ENCODE measurements at regions not wholly inside any gene's neighbourhood (a gene's known extent, or its start where the extent isn't known, plus 50 kb on each side); places are given as distances from the start of the nearest gene placed in this dataset.
A peak's percentile ranks its signal among the peaks of the same experiment; 100 is the strongest.
"Not testable (repeated sequence)": the region's sequence is repeated elsewhere in the genome, so short reads cannot be mapped to it uniquely, and the experiment has no call there.

DNA sequence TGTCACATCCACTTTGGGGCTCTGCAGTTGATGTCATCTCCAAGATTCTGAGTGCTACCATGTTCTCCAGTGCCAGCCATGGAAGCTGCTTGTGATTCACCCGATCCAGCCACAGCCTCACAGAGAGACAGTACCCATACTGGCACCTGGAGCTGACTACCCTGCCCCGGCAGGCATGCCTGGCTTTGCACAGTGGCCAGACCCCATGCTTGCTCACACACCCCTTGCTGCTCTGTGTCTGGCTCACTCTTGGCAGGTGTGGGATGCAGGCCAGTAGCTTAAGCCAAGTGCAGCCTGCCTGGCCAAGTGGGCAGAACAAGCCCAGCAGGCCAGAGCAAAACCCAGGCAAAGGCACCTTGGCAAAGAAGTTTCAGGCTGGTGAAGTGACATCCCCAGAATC, 828.4 kb upstream of the VRK2 start:
- no CpG with 5 or more reads among the region's 2 CpGs for WGBS (ENCODE audit: insufficient coverage, low coverage, low lambda C conversion rate, missing lambda C conversion rate)
- DNase-seq = no peak
- TF ChIP-seq POLR2A (IDR thresholded peaks at IDR 0.05) = no peak
- TF ChIP-seq, protein P1, sequence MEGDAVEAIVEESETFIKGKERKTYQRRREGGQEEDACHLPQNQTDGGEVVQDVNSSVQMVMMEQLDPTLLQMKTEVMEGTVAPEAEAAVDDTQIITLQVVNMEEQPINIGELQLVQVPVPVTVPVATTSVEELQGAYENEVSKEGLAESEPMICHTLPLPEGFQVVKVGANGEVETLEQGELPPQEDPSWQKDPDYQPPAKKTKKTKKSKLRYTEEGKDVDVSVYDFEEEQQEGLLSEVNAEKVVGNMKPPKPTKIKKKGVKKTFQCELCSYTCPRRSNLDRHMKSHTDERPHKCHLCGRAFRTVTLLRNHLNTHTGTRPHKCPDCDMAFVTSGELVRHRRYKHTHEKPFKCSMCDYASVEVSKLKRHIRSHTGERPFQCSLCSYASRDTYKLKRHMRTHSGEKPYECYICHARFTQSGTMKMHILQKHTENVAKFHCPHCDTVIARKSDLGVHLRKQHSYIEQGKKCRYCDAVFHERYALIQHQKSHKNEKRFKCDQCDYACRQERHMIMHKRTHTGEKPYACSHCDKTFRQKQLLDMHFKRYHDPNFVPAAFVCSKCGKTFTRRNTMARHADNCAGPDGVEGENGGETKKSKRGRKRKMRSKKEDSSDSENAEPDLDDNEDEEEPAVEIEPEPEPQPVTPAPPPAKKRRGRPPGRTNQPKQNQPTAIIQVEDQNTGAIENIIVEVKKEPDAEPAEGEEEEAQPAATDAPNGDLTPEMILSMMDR (IDR thresholded peaks at IDR 0.05) = no peak
- peak in 1 of 4 donors; percentile 26 for ATAC-seq
- Histone ChIP-seq H3K36me3 (no peaks in the 10 kb centered on the region), H3K27me3 (no peaks in the 10 kb centered on the region), H3K27ac (no peak overlapping the region), H3K4me3 (no peak overlapping the region), H3K4me1 (no peaks in the 10 kb centered on the region), H3K9me3 (peaks cover 0 to 5% (median 0%) of the 10 kb centered on the region in 4 donors)
- intact Hi-C loops (cut with DNase I) = no loop called here

- H3K4me1 ChIP-seq; H3K4me3 ChIP-seq; ATAC-seq; H3K27ac ChIP-seq; H3K36me3 ChIP-seq; H3K9me3 ChIP-seq; intact Hi-C loops (cut with DNase I); H3K27me3 ChIP-seq; DNase-seq: not testable (repeated sequence)
- 95% methylated on average over 4 of the region's 12 CpGs for WGBS (ENCODE audit: insufficient coverage, low coverage, low lambda C conversion rate, missing lambda C conversion rate)
Measured at GRCh38 chr2:57229706-57230105, 816.9 kb upstream of the VRK2 start.

DNA sequence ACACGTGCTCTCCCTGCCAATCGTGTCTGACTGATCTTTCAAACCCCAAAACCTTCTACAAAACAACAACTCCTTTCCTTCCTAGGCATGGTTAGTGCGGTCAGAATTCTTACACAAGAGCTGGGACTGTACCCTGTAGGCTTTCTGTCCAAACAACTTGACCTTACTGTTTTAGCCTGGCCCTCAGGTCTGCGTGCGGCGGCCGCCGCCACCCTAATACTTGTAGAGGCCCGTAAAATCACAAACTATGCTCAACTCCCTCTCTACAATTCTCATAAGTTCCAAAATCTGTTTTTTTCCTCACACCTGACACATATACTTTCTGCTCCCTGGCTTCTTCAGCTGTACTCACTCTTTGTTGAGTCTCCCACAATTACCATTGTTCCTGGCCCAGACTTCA, 814.3 kb upstream of the VRK2 start:
- DNase-seq; H3K27me3 ChIP-seq; H3K4me3 ChIP-seq; H3K4me1 ChIP-seq; H3K9me3 ChIP-seq; ATAC-seq; H3K36me3 ChIP-seq; intact Hi-C loops (cut with DNase I); H3K27ac ChIP-seq: not testable (repeated sequence)
- 80% methylated on average over 9 of the region's 9 CpGs for WGBS (ENCODE audit: insufficient coverage, low coverage, low lambda C conversion rate, missing lambda C conversion rate)

DNA sequence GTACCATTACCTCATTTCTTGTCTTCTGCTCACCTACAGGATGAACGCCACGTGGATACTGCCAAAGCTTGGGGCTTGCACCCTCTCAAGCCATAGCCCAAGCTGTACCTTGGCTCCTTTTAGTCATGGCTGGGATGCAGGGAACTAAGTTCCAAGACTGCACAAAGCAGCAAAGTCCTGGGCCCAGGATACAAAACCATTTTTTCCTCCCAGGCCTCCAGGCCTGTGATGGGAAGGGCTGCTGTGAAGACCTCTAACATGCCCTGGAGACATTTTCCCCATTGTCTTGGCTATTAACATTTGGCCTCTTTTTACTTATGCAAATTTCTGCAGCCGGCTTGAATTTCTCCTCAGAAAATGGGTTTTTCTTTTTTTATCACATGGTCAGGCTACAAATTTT, 795.1 kb upstream of the VRK2 start:
- ATAC-seq; intact Hi-C loops (cut with DNase I); DNase-seq; H3K4me3 ChIP-seq; H3K27ac ChIP-seq; H3K9me3 ChIP-seq; H3K4me1 ChIP-seq; H3K36me3 ChIP-seq; H3K27me3 ChIP-seq: not testable (repeated sequence)
- WGBS (ENCODE audit: insufficient coverage, low coverage, low lambda C conversion rate, missing lambda C conversion rate) = 64% methylated on average over 3 of the region's 3 CpGs

DNA sequence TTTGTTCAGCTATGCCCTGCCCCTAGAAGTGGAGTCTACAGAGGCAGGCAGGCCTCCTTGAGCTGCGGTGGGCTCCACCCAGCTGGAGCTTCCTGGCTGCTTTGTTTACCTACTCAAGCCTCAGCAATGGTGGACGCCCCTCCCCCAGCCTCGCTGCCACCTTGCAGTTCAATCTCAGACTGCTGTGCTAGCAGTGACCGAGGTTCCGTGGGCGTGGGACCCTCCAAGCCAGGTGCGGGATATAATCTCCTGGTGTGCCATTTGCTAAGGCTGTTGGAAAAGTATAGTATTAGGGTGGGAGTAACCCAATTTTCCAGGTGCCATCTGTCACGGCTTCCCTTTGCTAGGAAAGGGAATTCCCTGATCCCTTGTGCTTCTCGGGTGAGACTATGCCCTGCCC, 770.2 kb upstream of the VRK2 start:
- ATAC-seq; H3K9me3 ChIP-seq; H3K27ac ChIP-seq; H3K4me3 ChIP-seq; H3K27me3 ChIP-seq; H3K4me1 ChIP-seq; H3K36me3 ChIP-seq; intact Hi-C loops (cut with DNase I); DNase-seq: not testable (repeated sequence)
- 60% methylated on average over 1 of the region's 9 CpGs for WGBS (ENCODE audit: insufficient coverage, low coverage, low lambda C conversion rate, missing lambda C conversion rate)

GRCh38 chr2:57278451-57278850, 768.2 kb upstream of the VRK2 start:
- TF ChIP-seq POLR2A (IDR thresholded peaks at IDR 0.05) = no peak
- TF ChIP-seq, protein P1 (IDR thresholded peaks at IDR 0.05) = no peak
- no peaks in the 10 kb centered on the region for H3K27me3 ChIP-seq
- DNase-seq (no peak), ATAC-seq (no peak)
- no peak overlapping the region for H3K4me3 ChIP-seq
- H3K27ac ChIP-seq = no peak overlapping the region
- intact Hi-C loops (cut with DNase I) = no loop called here
- H3K36me3 ChIP-seq = no peaks in the 10 kb centered on the region
- no peaks in the 10 kb centered on the region for H3K4me1 ChIP-seq
- H3K9me3 ChIP-seq = no peaks in the 10 kb centered on the region

- Histone ChIP-seq H3K9me3 (no peaks in the 10 kb centered on the region), H3K4me1 (no peaks in the 10 kb centered on the region), H3K27me3 (no peaks in the 10 kb centered on the region), H3K27ac (no peak overlapping the region), H3K4me3 (no peak overlapping the region), H3K36me3 (no peaks in the 10 kb centered on the region)
- WGBS (ENCODE audit: insufficient coverage, low coverage, low lambda C conversion rate, missing lambda C conversion rate) = 42% methylated on average over 2 of the region's 2 CpGs
- DNase-seq (no peak), ATAC-seq (no peak)
- TF ChIP-seq POLR2A (IDR thresholded peaks at IDR 0.05) = no peak
- TF ChIP-seq, protein P1 (IDR thresholded peaks at IDR 0.05) = no peak
- intact Hi-C loops (cut with DNase I) = no loop called here
Measured at GRCh38 chr2:57291209-57291608, 755.4 kb upstream of the VRK2 start.
